PC-9 (cell line): ENCODE measurements at regions not wholly inside any gene's neighbourhood (a gene's known extent, or its start where the extent isn't known, plus 50 kb on each side); places are given as distances from the start of the nearest gene placed in this dataset.

Experiments used
- CTCF ChIP-seq: fragments of 200-600 bp; sonication (generic); conservative IDR thresholded peaks from 2 replicates; pipeline ENCODE4 v1.6.1; 2017; ENCODE audit warnings: mixed run types, antibody characterized with exemption, mild to moderate bottlenecking, moderate library complexity
- EZH2 ChIP-seq: fragments of 200-600 bp; sonication (generic); IDR thresholded peaks from 2 replicates; pipeline ENCODE4 v1.8.0; 2017; ENCODE audit warnings: antibody characterized with exemption, low read depth

GRCh38 chr11:130710497-130711012 is 205.7 kb downstream of the SNX19 start:
- TF ChIP-seq CTCF (no peak), EZH2 (no peak)
